Mucosa of descending colon (tissue), 3 donors: ENCODE measurements at regions not wholly inside any gene's neighbourhood (a gene's known extent, or its start where the extent isn't known, plus 50 kb on each side); places are given as distances from the start of the nearest gene placed in this dataset.
A peak's percentile ranks its signal among the peaks of the same experiment; 100 is the strongest.

Experiments
- ATAC-seq: fragments of 200-7000 bp; cut with Tn5 transposase; one replicate; pipeline ENCODE4 v1.9.1; 2020; ENCODE audit warnings: mild to moderate bottlenecking, moderate library complexity
- DNase-seq, 3 donors: peaks; one replicate each; pipeline ENCODE4 v3.0.0-alpha.2; 2020
- H3K36me3 ChIP-seq: fragments of 200-600 bp; one replicate; pipeline ENCODE4 v1.8.0; 2021; ENCODE audit warnings: low read depth, mild to moderate bottlenecking
- H3K4me1 ChIP-seq: fragments of 200-600 bp; one replicate; pipeline ENCODE4 v1.8.0; 2021; ENCODE audit warnings: low read depth, mild to moderate bottlenecking
- H3K4me3 ChIP-seq: fragments of 200-600 bp; one replicate; pipeline ENCODE4 v1.8.0; 2021; ENCODE audit warnings: mild to moderate bottlenecking
- H3K9me3 ChIP-seq: fragments of 200-600 bp; one replicate; pipeline ENCODE4 v1.8.0; 2021; ENCODE audit warnings: mild to moderate bottlenecking
- intact Hi-C, 2 donors: fragments of 100-400 bp; cut with DNase I in 1 of 2; cut with micrococcal nuclease in 1 of 2; formaldehyde crosslinking; loops; one replicate each; pipeline versions ENCODE4 v1.11.0 to v1.11.1; 2022; cut with DNase I, micrococcal nuclease
- TF ChIP-seq, protein P1 (sequence below): fragments of 200-600 bp; IDR thresholded peaks from one replicate; pipeline ENCODE4 v1.8.0; 2022; ENCODE audit warnings: antibody characterized with exemption, mild to moderate bottlenecking
- donor health status: DM: no; HTN: no; CAD: no; lungs with moderate emphysema.
- donor health status: DM: no; HTN: no; CAD: no.
- donor health status: DM: no; HTN: yes; CAD: no.

DNA sequence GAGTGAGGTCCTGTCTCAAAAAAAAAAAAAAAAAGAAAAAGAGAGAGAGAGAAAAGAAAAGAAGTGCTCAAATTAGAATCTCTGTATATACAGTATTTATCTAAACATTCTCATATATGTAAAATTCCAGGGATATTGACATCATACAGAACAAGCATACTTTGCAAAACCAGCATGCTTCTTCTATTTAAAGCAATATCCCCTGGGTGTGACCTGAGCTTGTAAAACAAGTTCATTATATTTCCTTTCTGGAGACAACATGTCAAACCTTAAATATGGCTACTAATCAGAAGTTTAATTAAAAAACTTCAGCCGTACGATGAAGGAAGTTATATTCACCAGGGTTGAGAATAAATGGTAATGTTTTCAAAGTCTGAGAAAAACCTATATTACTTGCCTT, 175.8 kb upstream of the HMGA2 start:
- peak; percentile 37 for ATAC-seq
- intact Hi-C loops: no loop called here

DNA sequence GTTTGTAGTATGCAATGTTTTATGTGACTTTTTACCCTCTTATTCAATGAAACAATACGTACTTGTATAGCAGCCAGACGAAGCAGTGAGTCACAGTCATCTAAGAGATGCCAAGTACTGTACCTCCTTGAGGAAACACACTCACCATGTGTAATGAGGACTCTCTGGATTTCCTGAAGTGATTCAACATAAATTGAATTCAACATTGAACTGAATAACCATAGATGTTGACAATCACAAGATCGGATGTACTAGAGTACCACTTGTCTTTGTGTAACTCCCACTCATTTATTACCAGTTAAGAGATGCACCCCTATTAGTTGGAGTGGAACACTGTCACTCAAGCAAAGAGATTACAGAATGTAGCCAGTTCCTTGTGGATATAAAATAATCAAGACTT, 175.2 kb upstream of the HMGA2 start:
- Histone ChIP-seq H3K4me1 (peaks cover 8% of the 10 kb centered on the region), H3K4me3 (no peak overlapping the region), H3K9me3 (no peaks in the 10 kb centered on the region), H3K36me3 (no peaks in the 10 kb centered on the region)
- ATAC-seq (peak; percentile 100), DNase-seq (peak in 1 of 3 donors; percentile 33)
- TF ChIP-seq, protein P1, sequence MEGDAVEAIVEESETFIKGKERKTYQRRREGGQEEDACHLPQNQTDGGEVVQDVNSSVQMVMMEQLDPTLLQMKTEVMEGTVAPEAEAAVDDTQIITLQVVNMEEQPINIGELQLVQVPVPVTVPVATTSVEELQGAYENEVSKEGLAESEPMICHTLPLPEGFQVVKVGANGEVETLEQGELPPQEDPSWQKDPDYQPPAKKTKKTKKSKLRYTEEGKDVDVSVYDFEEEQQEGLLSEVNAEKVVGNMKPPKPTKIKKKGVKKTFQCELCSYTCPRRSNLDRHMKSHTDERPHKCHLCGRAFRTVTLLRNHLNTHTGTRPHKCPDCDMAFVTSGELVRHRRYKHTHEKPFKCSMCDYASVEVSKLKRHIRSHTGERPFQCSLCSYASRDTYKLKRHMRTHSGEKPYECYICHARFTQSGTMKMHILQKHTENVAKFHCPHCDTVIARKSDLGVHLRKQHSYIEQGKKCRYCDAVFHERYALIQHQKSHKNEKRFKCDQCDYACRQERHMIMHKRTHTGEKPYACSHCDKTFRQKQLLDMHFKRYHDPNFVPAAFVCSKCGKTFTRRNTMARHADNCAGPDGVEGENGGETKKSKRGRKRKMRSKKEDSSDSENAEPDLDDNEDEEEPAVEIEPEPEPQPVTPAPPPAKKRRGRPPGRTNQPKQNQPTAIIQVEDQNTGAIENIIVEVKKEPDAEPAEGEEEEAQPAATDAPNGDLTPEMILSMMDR: no peak
- intact Hi-C loops: no loop called here

More for the DNA sequence above, 175.8 kb upstream of the HMGA2 start:
- Histone ChIP-seq H3K4me3 (no peak overlapping the region), H3K4me1 (peaks cover 8% of the 10 kb centered on the region), H3K9me3 (no peaks in the 10 kb centered on the region), H3K36me3 (no peaks in the 10 kb centered on the region)
- no peak for DNase-seq
- TF ChIP-seq, protein P1: no peak

DNA sequence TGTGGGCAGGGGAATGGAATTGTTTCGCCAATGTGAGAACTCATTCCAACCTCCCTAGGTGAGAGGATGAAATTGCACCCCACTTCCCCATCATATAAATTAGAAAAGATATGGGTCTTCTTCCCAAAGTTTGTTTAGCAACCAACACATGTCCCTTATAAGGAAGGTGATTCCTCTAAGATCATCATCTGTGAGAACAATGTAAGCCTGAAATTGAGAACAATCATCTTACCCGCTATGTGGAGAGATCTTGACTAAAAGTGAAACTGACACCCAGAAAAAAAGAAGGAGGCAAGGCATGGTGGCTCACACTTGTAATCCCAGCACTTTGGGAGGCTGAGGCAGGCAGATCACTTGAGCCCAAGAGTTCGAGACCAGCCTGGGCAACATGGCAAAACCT, 173.2 kb upstream of the HMGA2 start:
- DNase-seq (no peak), ATAC-seq (no peak)
- no peaks in the 10 kb centered on the region for H3K36me3 ChIP-seq
- intact Hi-C loops: no loop called here
- H3K4me3 ChIP-seq: no peak overlapping the region
- no peaks in the 10 kb centered on the region for H3K9me3 ChIP-seq
- H3K4me1 ChIP-seq: peaks cover 8% of the 10 kb centered on the region
- TF ChIP-seq, protein P1: no peak

DNA sequence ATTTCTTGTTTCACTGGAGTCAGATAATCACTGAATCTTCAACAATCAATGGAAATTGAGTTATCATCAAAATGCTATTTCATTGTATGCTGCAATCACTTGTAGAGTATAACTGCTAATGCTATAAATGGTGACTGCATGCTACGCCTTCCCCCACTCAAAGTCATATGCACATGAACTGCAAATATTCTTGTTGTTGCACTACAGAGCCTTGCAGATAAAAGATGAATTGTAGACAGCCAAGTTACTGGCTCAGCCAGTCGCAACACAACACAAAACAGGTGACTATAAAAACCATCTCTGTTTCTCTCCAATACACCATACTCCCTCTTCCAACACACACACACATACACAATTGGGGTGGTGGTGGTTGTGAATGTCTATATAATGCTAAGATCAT, 171.0 kb upstream of the HMGA2 start:
- Histone ChIP-seq H3K4me1 (peaks cover 8% of the 10 kb centered on the region), H3K36me3 (no peaks in the 10 kb centered on the region), H3K9me3 (no peaks in the 10 kb centered on the region), H3K4me3 (no peak overlapping the region)
- intact Hi-C loops: no loop called here
- DNase-seq (no peak), ATAC-seq (no peak)
- TF ChIP-seq, protein P1: no peak

DNA sequence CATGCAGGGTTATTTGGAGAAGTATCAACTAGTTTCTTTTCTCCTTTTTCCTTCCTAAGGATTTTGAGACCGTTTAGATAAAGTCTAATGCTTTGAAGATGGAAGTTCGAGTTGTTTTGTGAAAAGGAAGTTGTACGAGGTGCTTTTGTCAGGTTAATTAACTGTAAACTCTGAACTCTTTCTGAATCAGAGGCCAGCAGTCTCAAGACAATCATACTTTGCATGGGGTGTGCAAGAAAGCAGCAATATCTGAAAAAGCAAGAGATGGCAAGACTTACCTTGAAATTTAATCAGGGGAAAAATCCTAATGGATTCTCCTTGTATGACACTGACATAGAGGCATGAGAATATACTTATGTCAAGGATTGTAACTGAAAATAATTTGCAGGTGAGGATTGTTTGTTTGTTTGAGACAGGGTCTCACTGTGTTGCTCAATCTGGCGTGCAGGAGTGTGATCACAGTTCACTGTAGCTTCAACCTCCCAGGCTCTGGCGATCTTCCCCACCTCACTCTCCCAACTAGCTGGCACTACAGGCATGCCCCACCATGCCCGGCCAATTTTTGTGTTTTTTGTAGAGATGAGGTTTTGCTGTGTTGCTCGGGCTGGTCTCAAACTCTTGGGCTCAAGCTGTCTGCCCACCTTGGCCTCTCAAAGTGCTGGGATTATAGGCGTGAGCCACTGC, 170.2 kb upstream of the HMGA2 start:
- no peaks in the 10 kb centered on the region for H3K36me3 ChIP-seq
- H3K4me1 ChIP-seq: peaks cover under 1% of the 10 kb centered on the region
- H3K9me3 ChIP-seq: no peaks in the 10 kb centered on the region
- TF ChIP-seq, protein P1: no peak
- no peak overlapping the region for H3K4me3 ChIP-seq
- DNase-seq (no peak), ATAC-seq (no peak)
- intact Hi-C loops: no loop called here

DNA sequence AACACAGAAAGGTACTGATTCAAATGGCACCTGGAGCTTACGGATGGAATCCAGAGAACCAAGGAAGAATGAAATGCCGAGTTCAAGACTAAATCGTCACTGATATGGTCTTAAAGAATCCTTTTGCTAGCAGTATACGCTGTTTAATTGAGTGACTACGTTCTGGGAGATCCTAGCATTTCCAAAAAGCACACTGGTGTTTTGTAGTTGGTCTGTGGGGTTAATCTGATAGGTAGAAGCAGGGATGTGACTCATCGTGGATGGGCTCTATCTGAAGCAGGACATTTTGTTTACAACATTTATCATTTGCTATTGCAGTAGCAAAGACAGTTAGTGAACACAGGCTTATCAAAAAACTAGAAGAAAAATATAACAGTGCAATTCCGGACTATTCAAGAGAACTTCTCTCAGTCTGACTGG, 169.2 kb upstream of the HMGA2 start:
- DNase-seq (no peak), ATAC-seq (no peak)
- no peaks in the 10 kb centered on the region for H3K4me1 ChIP-seq
- H3K9me3 ChIP-seq: no peaks in the 10 kb centered on the region
- no peak overlapping the region for H3K4me3 ChIP-seq
- no peaks in the 10 kb centered on the region for H3K36me3 ChIP-seq
- intact Hi-C loops: no loop called here
- TF ChIP-seq, protein P1: no peak
